Left ventricle myocardium inferior (tissue), 1 donor: ENCODE measurements at regions not wholly inside any gene's neighbourhood (a gene's known extent, or its start where the extent isn't known, plus 50 kb on each side); places are given as distances from the start of the nearest gene placed in this dataset.
"Not testable (repeated sequence)": the region's sequence is repeated elsewhere in the genome, so short reads cannot be mapped to it uniquely, and the experiment has no call there.

Source experiments
- DNase-seq: peaks from one replicate; pipeline ENCODE4 v3.0.0-alpha.2; 2020
- H3K27ac ChIP-seq: fragments of 200-600 bp; replicated peaks from 2 replicates; pipeline ENCODE4 v1.8.0; 2021
- H3K27me3 ChIP-seq: fragments of 200-600 bp; 2 replicates; pipeline ENCODE4 v1.8.0; 2021; ENCODE audit warnings: low read depth
- H3K36me3 ChIP-seq: fragments of 200-600 bp; 2 replicates; pipeline ENCODE4 v1.8.0; 2021
- H3K4me1 ChIP-seq: fragments of 200-600 bp; 2 replicates; pipeline ENCODE4 v1.8.0; 2021
- H3K4me3 ChIP-seq: fragments of 200-600 bp; 2 replicates; pipeline ENCODE4 v1.8.0; 2021; ENCODE audit warnings: mild to moderate bottlenecking, moderate library complexity
- H3K9me3 ChIP-seq: fragments of 200-600 bp; replicated peaks from 2 replicates; pipeline ENCODE4 v1.8.0; 2021
- CTCF ChIP-seq: fragments of 200-600 bp; IDR thresholded peaks from 2 replicates; pipeline ENCODE4 v1.8.0; 2021; ENCODE audit warnings: antibody characterized with exemption, mild to moderate bottlenecking, borderline replicate concordance
- intact Hi-C: fragments of 100-400 bp; cut with micrococcal nuclease; formaldehyde crosslinking; loops from one replicate; pipeline ENCODE4 v1.11.0; 2022
- donor health status: DM: no; HTN: yes; CAD: no; lungs with severe emphysema.

DNA sequence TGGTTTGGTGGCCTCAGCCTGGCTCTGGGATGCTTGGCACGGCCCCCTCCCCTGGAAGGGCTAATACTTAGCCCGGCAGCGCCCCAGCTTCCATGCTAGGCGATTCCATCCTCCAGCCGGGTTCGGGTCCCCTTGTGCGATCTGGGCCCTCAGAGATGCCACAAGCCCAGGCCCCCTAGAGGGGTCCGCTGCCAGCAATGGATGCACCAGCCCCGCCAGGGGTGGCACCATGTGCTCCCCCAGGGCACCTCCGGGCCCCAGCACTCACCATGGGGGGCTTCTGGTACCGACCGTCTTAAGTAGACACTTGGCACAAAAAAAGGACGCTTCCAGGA, 125.7 kb upstream of the KCTD7 start:
- TF ChIP-seq CTCF: no peak
- DNase-seq: no peak
- Histone ChIP-seq H3K27ac (no peak overlapping the region), H3K4me3 (no peak overlapping the region), H3K4me1 (peaks cover 11% of the 10 kb centered on the region), H3K27me3 (peaks cover 40% of the 10 kb centered on the region), H3K9me3 (no peaks in the 10 kb centered on the region), H3K36me3 (no peaks in the 10 kb centered on the region)
- intact Hi-C loops: no loop called here

GRCh38 chr7:66503551-66504031, 125.1 kb upstream of the KCTD7 start:
- Histone ChIP-seq H3K9me3 (no peaks in the 10 kb centered on the region), H3K27me3 (peaks cover 43% of the 10 kb centered on the region), H3K27ac (no peak overlapping the region), H3K4me3 (no peak overlapping the region), H3K36me3 (no peaks in the 10 kb centered on the region), H3K4me1 (peaks cover 11% of the 10 kb centered on the region)
- no peak for DNase-seq
- TF ChIP-seq CTCF: no peak
- intact Hi-C loops: no loop called here

DNA sequence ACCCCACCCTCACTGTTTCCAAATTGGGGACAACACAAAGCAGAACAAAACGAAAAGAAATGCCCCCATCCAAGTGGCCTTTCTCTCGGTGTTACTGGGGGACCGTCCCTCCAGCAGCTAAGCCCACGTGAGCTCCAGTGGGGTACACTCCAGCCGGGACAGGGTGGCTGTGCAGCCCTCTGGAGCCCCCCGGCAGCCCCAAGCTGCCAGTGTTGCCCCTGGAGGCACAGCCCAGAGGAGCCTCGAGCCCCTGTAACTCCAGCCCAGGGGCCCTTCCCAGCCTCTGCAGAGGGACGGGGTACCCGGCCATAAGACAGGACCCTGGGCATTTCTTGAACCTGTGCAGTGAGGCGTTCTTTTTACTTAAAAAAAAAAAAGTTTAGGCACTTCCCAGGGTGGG, 124.5 kb upstream of the KCTD7 start:
- no peak overlapping the region for H3K27ac ChIP-seq
- TF ChIP-seq CTCF: no peak
- no peak for DNase-seq
- no peaks in the 10 kb centered on the region for H3K36me3 ChIP-seq
- H3K4me3 ChIP-seq: no peak overlapping the region
- intact Hi-C loops: no loop called here
- H3K27me3 ChIP-seq: peaks cover 43% of the 10 kb centered on the region
- peaks cover 11% of the 10 kb centered on the region for H3K4me1 ChIP-seq
- H3K9me3 ChIP-seq: no peaks in the 10 kb centered on the region

DNA sequence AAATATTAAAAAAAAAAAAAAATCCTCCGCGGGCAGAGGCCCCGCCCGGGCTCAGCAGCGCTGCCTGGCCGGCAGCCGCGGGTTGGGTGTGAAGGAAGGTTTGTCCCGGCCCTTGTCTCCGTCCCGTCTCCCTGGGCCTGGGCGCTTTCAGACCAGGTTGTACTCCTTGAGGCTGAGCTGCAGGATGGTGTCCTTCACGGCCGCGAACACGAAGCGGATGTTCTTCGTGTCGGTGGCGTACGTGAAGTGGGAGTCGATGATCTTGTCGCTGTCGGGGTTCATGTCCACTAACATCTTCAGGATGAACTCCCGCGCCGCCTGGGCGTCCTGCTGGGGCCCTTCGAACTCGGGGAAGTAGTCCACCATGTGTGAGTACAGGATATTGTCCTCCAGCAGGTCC, 123.7 kb upstream of the KCTD7 start:
- TF ChIP-seq CTCF: no peak
- H3K9me3 ChIP-seq: no peaks in the 10 kb centered on the region
- DNase-seq: no peak
- H3K4me3 ChIP-seq: no peak overlapping the region
- no peaks in the 10 kb centered on the region for H3K36me3 ChIP-seq
- H3K27me3 ChIP-seq: peaks cover 43% of the 10 kb centered on the region
- intact Hi-C loops: no loop called here
- no peak overlapping the region for H3K27ac ChIP-seq
- H3K4me1 ChIP-seq: peaks cover 11% of the 10 kb centered on the region

- peaks cover 11% of the 10 kb centered on the region for H3K4me1 ChIP-seq
- no peaks in the 10 kb centered on the region for H3K36me3 ChIP-seq
- H3K27ac ChIP-seq: no peak overlapping the region
- H3K9me3 ChIP-seq: no peaks in the 10 kb centered on the region
- DNase-seq: no peak
- intact Hi-C loops: no loop called here
- H3K4me3 ChIP-seq: peak overlapping the region; percentile 59
- no peak for TF ChIP-seq CTCF
- peaks cover 43% of the 10 kb centered on the region for H3K27me3 ChIP-seq
These were observed 122.9 kb upstream of the KCTD7 start for GRCh38 chr7:66505531-66506451.

GRCh38 chr7:66506703-66507102, 122.0 kb upstream of the KCTD7 start:
- intact Hi-C loops, H3K9me3 ChIP-seq, H3K36me3 ChIP-seq, H3K27ac ChIP-seq, DNase-seq: not testable (repeated sequence)
- H3K4me1 ChIP-seq: peaks cover 11% of the 10 kb centered on the region
- H3K27me3 ChIP-seq: peaks cover 47% of the 10 kb centered on the region
- peak overlapping the region; percentile 59 for H3K4me3 ChIP-seq
